Activated naive CD4-positive, alpha-beta T cell treated with anti-CD3 and anti-CD28 coated beads, Interleukin-2, amount 50 U/mL, for 16 hours (primary cell): ENCODE measurements at regions not wholly inside any gene's neighbourhood (a gene's known extent, or its start where the extent isn't known, plus 50 kb on each side); places are given as distances from the start of the nearest gene placed in this dataset.

Experiments used
- DNase-seq: peaks from one replicate; pipeline ENCODE4 v3.0.0-alpha.2; 2020

- DNase-seq: no peak
Measured at GRCh38 chr11:115721296-115721995, 217.2 kb upstream of the CADM1 start.

- no peak for DNase-seq
Measured at GRCh38 chr11:115720602-115721245, 216.5 kb upstream of the CADM1 start.

- no peak for DNase-seq
Measured at GRCh38 chr11:115718945-115719344, 214.7 kb upstream of the CADM1 start.

GRCh38 chr11:115718106-115718505 is 213.9 kb upstream of the CADM1 start:
- no peak for DNase-seq

- DNase-seq: no peak
Measured at GRCh38 chr11:115716601-115717529, 212.7 kb upstream of the CADM1 start.

- no peak for DNase-seq
Measured at GRCh38 chr11:115716080-115716479, 211.9 kb upstream of the CADM1 start.

- DNase-seq: no peak
Measured at GRCh38 chr11:115715251-115715770, 211.1 kb upstream of the CADM1 start.

- DNase-seq: no peak
Measured at GRCh38 chr11:115712296-115712695, 208.1 kb upstream of the CADM1 start.

- no peak for DNase-seq
Measured at GRCh38 chr11:115710980-115711379, 206.8 kb upstream of the CADM1 start.

- DNase-seq: no peak
Measured at GRCh38 chr11:115710426-115710825, 206.2 kb upstream of the CADM1 start.

GRCh38 chr11:115709297-115709696 is 205.1 kb upstream of the CADM1 start:
- no peak for DNase-seq

GRCh38 chr11:115707180-115707905 is 203.1 kb upstream of the CADM1 start:
- DNase-seq: no peak

- no peak for DNase-seq
Measured at GRCh38 chr11:115706626-115707135, 202.5 kb upstream of the CADM1 start.

- DNase-seq: no peak
Measured at GRCh38 chr11:115705200-115705599, 201.0 kb upstream of the CADM1 start.

- no peak for DNase-seq
Measured at GRCh38 chr11:115700981-115701875, 197.0 kb upstream of the CADM1 start.

GRCh38 chr11:115700496-115700895 is 196.3 kb upstream of the CADM1 start:
- DNase-seq: no peak

GRCh38 chr11:115699733-115700132 is 195.5 kb upstream of the CADM1 start:
- no peak for DNase-seq

- DNase-seq: no peak
Measured at GRCh38 chr11:115699326-115699725, 195.1 kb upstream of the CADM1 start.

- DNase-seq: no peak
Measured at GRCh38 chr11:115698243-115698642, 194.0 kb upstream of the CADM1 start.

GRCh38 chr11:115696563-115696962 is 192.3 kb upstream of the CADM1 start:
- no peak for DNase-seq

GRCh38 chr11:115695677-115696364 is 191.6 kb upstream of the CADM1 start:
- no peak for DNase-seq
